ENCODE measurements at regions not wholly inside any gene's neighbourhood (a gene's known extent, or its start where the extent isn't known, plus 50 kb on each side); places are given as distances from the start of the nearest gene placed in this dataset.
"Not testable (repeated sequence)": the region's sequence is repeated elsewhere in the genome, so short reads cannot be mapped to it uniquely, and the experiment has no call there.

GRCh38 chr10:42988517-42989395 lies 88.1 kb upstream of the RET start:
- no peak for DNase-seq

GRCh38 chr10:42989481-42989921 lies 87.4 kb upstream of the RET start:
- DNase-seq = no peak

- DNase-seq = no peak
Observed at GRCh38 chr10:42990016-42990720, 86.7 kb upstream of the RET start.

GRCh38 chr10:42990721-42991441 lies 86.0 kb upstream of the RET start:
- DNase-seq = no peak

- DNase-seq = no peak
Observed at GRCh38 chr10:42991442-42992098, 85.3 kb upstream of the RET start.

GRCh38 chr10:42992156-42992956 lies 84.5 kb upstream of the RET start:
- no peak for DNase-seq

GRCh38 chr10:42992957-42993390 lies 83.9 kb upstream of the RET start:
- no peak for DNase-seq

GRCh38 chr10:42994909-42995308 lies 82.0 kb upstream of the RET start:
- not testable (repeated sequence) for DNase-seq

- no peak for DNase-seq
Observed at GRCh38 chr10:42995537-42995936, 81.3 kb upstream of the RET start.

- no peak for DNase-seq
Observed at GRCh38 chr10:42996588-42996987, 80.3 kb upstream of the RET start.

GRCh38 chr10:42997151-42997848 lies 79.6 kb upstream of the RET start:
- DNase-seq = no peak

- DNase-seq = no peak
Observed at GRCh38 chr10:42997849-42998165, 79.1 kb upstream of the RET start.

GRCh38 chr10:42998481-42999384 lies 78.1 kb upstream of the RET start:
- no peak for DNase-seq

GRCh38 chr10:42999385-43000020 lies 77.4 kb upstream of the RET start:
- no peak for DNase-seq

GRCh38 chr10:43000021-43000411 lies 76.9 kb upstream of the RET start:
- DNase-seq = no peak

GRCh38 chr10:43000651-43001426 lies 76.0 kb upstream of the RET start:
- DNase-seq = no peak

- DNase-seq = no peak
Observed at GRCh38 chr10:43001427-43001795, 75.5 kb upstream of the RET start.

- DNase-seq = no peak
Observed at GRCh38 chr10:43002596-43002995, 74.3 kb upstream of the RET start.

GRCh38 chr10:43006490-43006889 lies 70.4 kb upstream of the RET start:
- DNase-seq = no peak

All from NCI-H1092 treated with DMSO at 0.1 percent for 48 hours (cell line).